Endothelial cell (in vitro differentiated cells): ENCODE measurements at regions not wholly inside any gene's neighbourhood (a gene's known extent, or its start where the extent isn't known, plus 50 kb on each side); places are given as distances from the start of the nearest gene placed in this dataset.

Experiments used
- DNase-seq: peaks from one replicate; pipeline ENCODE4 v3.0.0; 2021; ENCODE audit warnings: low spot score
- H3K27ac Mint-ChIP-seq: one replicate; pipeline ENCODE4 v1.8.0; 2021; ENCODE audit warnings: mixed read lengths, inconsistent platforms; ENCODE audit not compliant: unreplicated experiment
- H3K27me3 Mint-ChIP-seq: one replicate; pipeline ENCODE4 v1.8.0; 2021; ENCODE audit warnings: mild to moderate bottlenecking, moderate library complexity, mixed read lengths, inconsistent platforms; ENCODE audit not compliant: unreplicated experiment
- H3K36me3 Mint-ChIP-seq: one replicate; pipeline ENCODE4 v1.8.0; 2021; ENCODE audit warnings: mild to moderate bottlenecking, low read depth, mixed read lengths, inconsistent platforms; ENCODE audit not compliant: unreplicated experiment
- H3K4me1 Mint-ChIP-seq: one replicate; pipeline ENCODE4 v1.8.0; 2021; ENCODE audit warnings: mild to moderate bottlenecking, mixed read lengths, inconsistent platforms; ENCODE audit not compliant: unreplicated experiment
- H3K4me3 Mint-ChIP-seq: one replicate; pipeline ENCODE4 v1.8.0; 2021; ENCODE audit warnings: mild to moderate bottlenecking, mixed read lengths, inconsistent platforms; ENCODE audit not compliant: unreplicated experiment
- H3K9me3 Mint-ChIP-seq: one replicate; pipeline ENCODE4 v1.8.0; 2021; ENCODE audit warnings: mixed read lengths, inconsistent platforms; ENCODE audit not compliant: unreplicated experiment
- CTCF ChIP-seq: fragments of 200-600 bp; sonication (generic); IDR thresholded peaks from one replicate; pipeline ENCODE4 v1.5.0; 2021; ENCODE audit warnings: antibody characterized with exemption; ENCODE audit not compliant: unreplicated experiment

GRCh38 chr6:66418906-66419305 lies 711.9 kb upstream of the EYS start:
- Mint-ChIP-seq H3K4me3 (no peak overlapping the region), H3K4me1 (no peaks in the 10 kb centered on the region), H3K27ac (no peak overlapping the region), H3K9me3 (no peaks in the 10 kb centered on the region), H3K36me3 (no peaks in the 10 kb centered on the region), H3K27me3 (no peaks in the 10 kb centered on the region)
- TF ChIP-seq CTCF = no peak
- DNase-seq = no peak

- no peak for TF ChIP-seq CTCF
- Mint-ChIP-seq H3K27me3 (no peaks in the 10 kb centered on the region), H3K4me1 (no peaks in the 10 kb centered on the region), H3K36me3 (no peaks in the 10 kb centered on the region), H3K9me3 (no peaks in the 10 kb centered on the region), H3K4me3 (no peak overlapping the region), H3K27ac (no peak overlapping the region)
- DNase-seq = no peak
Measured at GRCh38 chr6:66403966-66404365, 696.9 kb upstream of the EYS start.

GRCh38 chr6:66402873-66403272 lies 695.8 kb upstream of the EYS start:
- Mint-ChIP-seq H3K4me1 (no peaks in the 10 kb centered on the region), H3K36me3 (no peaks in the 10 kb centered on the region), H3K4me3 (no peak overlapping the region), H3K27ac (no peak overlapping the region), H3K27me3 (no peaks in the 10 kb centered on the region), H3K9me3 (no peaks in the 10 kb centered on the region)
- no peak for TF ChIP-seq CTCF
- no peak for DNase-seq

GRCh38 chr6:66396549-66396948 lies 689.5 kb upstream of the EYS start:
- no peaks in the 10 kb centered on the region for H3K4me1 Mint-ChIP-seq
- H3K9me3 Mint-ChIP-seq = no peaks in the 10 kb centered on the region
- no peaks in the 10 kb centered on the region for H3K27me3 Mint-ChIP-seq
- no peak overlapping the region for H3K27ac Mint-ChIP-seq
- no peak overlapping the region for H3K4me3 Mint-ChIP-seq
- no peak for TF ChIP-seq CTCF
- no peaks in the 10 kb centered on the region for H3K36me3 Mint-ChIP-seq
- DNase-seq = no peak

GRCh38 chr6:66396145-66396544 lies 689.1 kb upstream of the EYS start:
- Mint-ChIP-seq H3K9me3 (no peaks in the 10 kb centered on the region), H3K36me3 (no peaks in the 10 kb centered on the region)
- TF ChIP-seq CTCF = no peak

More at GRCh38 chr6:66396145-66396544, 689.1 kb upstream of the EYS start:
- Mint-ChIP-seq H3K27me3 (no peaks in the 10 kb centered on the region), H3K27ac (no peak overlapping the region), H3K4me3 (no peak overlapping the region), H3K4me1 (no peaks in the 10 kb centered on the region)
- no peak for DNase-seq
